ENCODE measurements at regions not wholly inside any gene's neighbourhood (a gene's known extent, or its start where the extent isn't known, plus 50 kb on each side); places are given as distances from the start of the nearest gene placed in this dataset.

- 75% methylated on average over 2 of the region's 2 CpGs for WGBS (ENCODE audit: low lambda C conversion rate, missing lambda C conversion rate)
- Histone ChIP-seq H3K4me3 (no peak overlapping the region), H3K9me3 (ENCODE audit: low read depth) (no peaks in the 10 kb centered on the region), H3K4me1 (ENCODE audit: insufficient read depth) (no peaks in the 10 kb centered on the region), H3K36me3 (replicated peaks; ENCODE audit: insufficient read depth, low read depth) (no peaks in the 10 kb centered on the region), H2AFZ (no peak overlapping the region), H3K79me2 (no peaks in the 10 kb centered on the region), H3K4me2 (no peak overlapping the region), H3K27ac (no peak overlapping the region), H3K9me2 (replicated peaks; ENCODE audit: insufficient read depth) (no peaks in the 10 kb centered on the region), H3K27me3 (no peaks in the 10 kb centered on the region), H4K20me1 (ENCODE audit: insufficient read depth, poor library complexity, severe bottlenecking) (no peaks in the 10 kb centered on the region)
- TF ChIP-seq, protein P1, sequence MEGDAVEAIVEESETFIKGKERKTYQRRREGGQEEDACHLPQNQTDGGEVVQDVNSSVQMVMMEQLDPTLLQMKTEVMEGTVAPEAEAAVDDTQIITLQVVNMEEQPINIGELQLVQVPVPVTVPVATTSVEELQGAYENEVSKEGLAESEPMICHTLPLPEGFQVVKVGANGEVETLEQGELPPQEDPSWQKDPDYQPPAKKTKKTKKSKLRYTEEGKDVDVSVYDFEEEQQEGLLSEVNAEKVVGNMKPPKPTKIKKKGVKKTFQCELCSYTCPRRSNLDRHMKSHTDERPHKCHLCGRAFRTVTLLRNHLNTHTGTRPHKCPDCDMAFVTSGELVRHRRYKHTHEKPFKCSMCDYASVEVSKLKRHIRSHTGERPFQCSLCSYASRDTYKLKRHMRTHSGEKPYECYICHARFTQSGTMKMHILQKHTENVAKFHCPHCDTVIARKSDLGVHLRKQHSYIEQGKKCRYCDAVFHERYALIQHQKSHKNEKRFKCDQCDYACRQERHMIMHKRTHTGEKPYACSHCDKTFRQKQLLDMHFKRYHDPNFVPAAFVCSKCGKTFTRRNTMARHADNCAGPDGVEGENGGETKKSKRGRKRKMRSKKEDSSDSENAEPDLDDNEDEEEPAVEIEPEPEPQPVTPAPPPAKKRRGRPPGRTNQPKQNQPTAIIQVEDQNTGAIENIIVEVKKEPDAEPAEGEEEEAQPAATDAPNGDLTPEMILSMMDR (IDR thresholded peaks at IDR 0.05; ENCODE audit: poor library complexity), result no peak
- TF ChIP-seq EZH2phosphoT487 (IDR thresholded peaks at IDR 0.05; ENCODE audit: low read depth, severe bottlenecking, unreplicated experiment), result no peak
- TF ChIP-seq EZH2 (IDR thresholded peaks at IDR 0.05; ENCODE audit: borderline replicate concordance), result no peak
- DNase-seq (ENCODE audit: low spot score), result no peak
Observed at GRCh38 chr6:76771059-76771634, 692.1 kb downstream of the HTR1B start.

DNA sequence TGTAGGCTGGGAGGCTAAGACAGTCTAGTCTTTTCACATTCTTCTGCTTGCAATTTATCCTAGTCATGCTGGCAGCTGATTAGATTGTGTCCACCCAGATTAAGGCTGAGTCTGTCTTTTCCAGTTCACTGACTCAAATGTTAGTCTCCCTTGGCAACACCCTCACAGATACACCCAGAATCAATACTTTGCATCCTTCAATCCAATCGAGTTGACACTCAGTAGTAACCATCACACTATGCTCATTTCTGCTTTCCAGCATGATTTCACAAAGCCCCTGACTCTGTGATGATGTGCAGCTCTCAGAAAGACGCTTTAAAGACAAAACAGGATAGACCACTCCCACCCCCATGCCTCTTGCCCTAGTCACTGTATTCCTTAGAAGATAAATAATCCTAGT, 693.0 kb downstream of the HTR1B start:
- H3K4me3 ChIP-seq, result no peak overlapping the region
- no peak overlapping the region for H2AFZ ChIP-seq
- H3K9me3 ChIP-seq (ENCODE audit: low read depth), result no peaks in the 10 kb centered on the region
- H3K9me2 ChIP-seq (replicated peaks; ENCODE audit: insufficient read depth), result no peaks in the 10 kb centered on the region
- no peaks in the 10 kb centered on the region for H3K27me3 ChIP-seq
- no peaks in the 10 kb centered on the region for H3K36me3 ChIP-seq (replicated peaks; ENCODE audit: insufficient read depth, low read depth)
- no peak overlapping the region for H3K27ac ChIP-seq
- H4K20me1 ChIP-seq (ENCODE audit: insufficient read depth, poor library complexity, severe bottlenecking), result no peaks in the 10 kb centered on the region
- no peak for DNase-seq (ENCODE audit: low spot score)
- TF ChIP-seq, protein P1 (IDR thresholded peaks at IDR 0.05; ENCODE audit: poor library complexity), result no peak
- TF ChIP-seq EZH2 (IDR thresholded peaks at IDR 0.05; ENCODE audit: borderline replicate concordance) (no peak), EZH2phosphoT487 (IDR thresholded peaks at IDR 0.05; ENCODE audit: low read depth, severe bottlenecking, unreplicated experiment) (no peak)
- H3K4me1 ChIP-seq (ENCODE audit: insufficient read depth), result no peaks in the 10 kb centered on the region
- H3K4me2 ChIP-seq, result no peak overlapping the region
- H3K79me2 ChIP-seq, result no peaks in the 10 kb centered on the region
- 60% methylated on average over 2 of the region's 2 CpGs for WGBS (ENCODE audit: low lambda C conversion rate, missing lambda C conversion rate)

DNA sequence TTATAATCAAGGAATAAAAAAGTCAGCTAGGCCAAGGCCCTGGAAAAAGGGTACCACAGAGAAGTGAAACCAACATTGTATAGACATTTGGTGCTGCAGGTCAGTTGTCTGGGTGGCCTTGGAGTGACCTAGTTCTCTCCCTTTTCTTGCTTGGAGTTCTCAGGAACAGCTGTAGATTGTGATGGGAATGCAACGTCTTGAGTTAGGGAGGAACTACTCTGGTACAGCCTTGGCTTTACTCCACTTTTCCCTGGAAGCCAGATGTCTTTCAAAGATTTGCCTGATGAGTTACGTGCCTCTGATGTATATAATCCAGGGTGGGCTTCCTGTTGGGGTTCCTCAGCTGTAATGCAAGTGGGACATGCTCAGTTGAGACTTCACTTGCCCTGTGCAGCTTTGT, 694.7 kb downstream of the HTR1B start:
- no peak overlapping the region for H2AFZ ChIP-seq
- H3K36me3 ChIP-seq (replicated peaks; ENCODE audit: insufficient read depth, low read depth), result no peaks in the 10 kb centered on the region
- no peaks in the 10 kb centered on the region for H3K9me2 ChIP-seq (replicated peaks; ENCODE audit: insufficient read depth)
- WGBS (ENCODE audit: low lambda C conversion rate, missing lambda C conversion rate), result 65% methylated on average over 2 of the region's 2 CpGs
- TF ChIP-seq EZH2 (IDR thresholded peaks at IDR 0.05; ENCODE audit: borderline replicate concordance), result no peak
- TF ChIP-seq, protein P1 (IDR thresholded peaks at IDR 0.05; ENCODE audit: poor library complexity), result no peak
- TF ChIP-seq EZH2phosphoT487 (IDR thresholded peaks at IDR 0.05; ENCODE audit: low read depth, severe bottlenecking, unreplicated experiment), result no peak
- no peaks in the 10 kb centered on the region for H4K20me1 ChIP-seq (ENCODE audit: insufficient read depth, poor library complexity, severe bottlenecking)
- no peaks in the 10 kb centered on the region for H3K4me1 ChIP-seq (ENCODE audit: insufficient read depth)
- no peak overlapping the region for H3K4me3 ChIP-seq
- no peak overlapping the region for H3K27ac ChIP-seq
- no peaks in the 10 kb centered on the region for H3K79me2 ChIP-seq
- no peaks in the 10 kb centered on the region for H3K9me3 ChIP-seq (ENCODE audit: low read depth)
- no peaks in the 10 kb centered on the region for H3K27me3 ChIP-seq
- H3K4me2 ChIP-seq, result no peak overlapping the region
- DNase-seq (ENCODE audit: low spot score), result no peak

Data from hepatocyte (in vitro differentiated cells).